HG03521 (cell line): ENCODE measurements at regions not wholly inside any gene's neighbourhood (a gene's known extent, or its start where the extent isn't known, plus 50 kb on each side); places are given as distances from the start of the nearest gene placed in this dataset.
A peak's percentile ranks its signal among the peaks of the same experiment; 100 is the strongest.

Experiments used
- ATAC-seq: cut with Tn5 transposase; IDR thresholded peaks from one replicate; pipeline ENCODE4 v1.9.1; 2021; ENCODE audit warnings: mild to moderate bottlenecking, moderate library complexity; ENCODE audit not compliant: unreplicated experiment

- no peak for ATAC-seq
Measured at GRCh38 chr12:126858560-126858959, 1408.4 kb upstream of the TMEM132C start.

GRCh38 chr12:126860210-126860609 is 1406.8 kb upstream of the TMEM132C start:
- no peak for ATAC-seq

- no peak for ATAC-seq
Measured at GRCh38 chr12:126862500-126862899, 1404.5 kb upstream of the TMEM132C start.

GRCh38 chr12:126869644-126870043 is 1397.3 kb upstream of the TMEM132C start:
- ATAC-seq = no peak

GRCh38 chr12:126873701-126874100 is 1393.3 kb upstream of the TMEM132C start:
- ATAC-seq = no peak

GRCh38 chr12:126874427-126875026 is 1392.4 kb upstream of the TMEM132C start:
- peak; percentile 88 for ATAC-seq

GRCh38 chr12:126879842-126880241 is 1387.1 kb upstream of the TMEM132C start:
- no peak for ATAC-seq

- ATAC-seq = no peak
Measured at GRCh38 chr12:126883697-126884096, 1383.3 kb upstream of the TMEM132C start.

GRCh38 chr12:126889501-126889900 is 1377.5 kb upstream of the TMEM132C start:
- ATAC-seq = no peak

GRCh38 chr12:126890097-126890496 is 1376.9 kb upstream of the TMEM132C start:
- no peak for ATAC-seq

- no peak for ATAC-seq
Measured at GRCh38 chr12:126891789-126892188, 1375.2 kb upstream of the TMEM132C start.

GRCh38 chr12:126895951-126896913 is 1370.7 kb upstream of the TMEM132C start:
- ATAC-seq = no peak

- ATAC-seq = no peak
Measured at GRCh38 chr12:126897102-126897501, 1369.9 kb upstream of the TMEM132C start.

- ATAC-seq = no peak
Measured at GRCh38 chr12:126897778-126898177, 1369.2 kb upstream of the TMEM132C start.

- no peak for ATAC-seq
Measured at GRCh38 chr12:126898562-126898961, 1368.4 kb upstream of the TMEM132C start.

GRCh38 chr12:126899926-126900792 is 1366.8 kb upstream of the TMEM132C start:
- no peak for ATAC-seq

- no peak for ATAC-seq
Measured at GRCh38 chr12:126903027-126903876, 1363.7 kb upstream of the TMEM132C start.

GRCh38 chr12:126905752-126906151 is 1361.2 kb upstream of the TMEM132C start:
- ATAC-seq = no peak

GRCh38 chr12:126907900-126908764 is 1358.8 kb upstream of the TMEM132C start:
- no peak for ATAC-seq
